OCI-LY3 (cell line): ENCODE measurements at regions not wholly inside any gene's neighbourhood (a gene's known extent, or its start where the extent isn't known, plus 50 kb on each side); places are given as distances from the start of the nearest gene placed in this dataset.
"Not testable (repeated sequence)": the region's sequence is repeated elsewhere in the genome, so short reads cannot be mapped to it uniquely, and the experiment has no call there.

Source experiments
- H2AFZ ChIP-seq: fragments of 200-600, 300-600 bp; shearing (Covaris generic); 2 replicates; pipeline ENCODE4 v1.6.0; 2014; ENCODE audit warnings: antibody characterized with exemption, low read depth, low read length
- H3K27ac ChIP-seq: fragments of 200-600, 300-600 bp; sonication (generic); 2 replicates; pipeline ENCODE4 v1.5.1; 2014; ENCODE audit warnings: mild to moderate bottlenecking, low read length, moderate library complexity, mixed read lengths
- H3K27me3 ChIP-seq: fragments of 200-600, 300-600 bp; sonication (generic); 2 replicates; pipeline ENCODE4 v1.6.1; 2014; ENCODE audit warnings: low read depth, low read length, mixed read lengths
- H3K36me3 ChIP-seq: fragments of 200-600, 300-600 bp; sonication (generic); replicated peaks from 2 replicates; pipeline ENCODE3; 2014; ENCODE audit warnings: low read depth, low read length, mixed read lengths
- H3K4me1 ChIP-seq: fragments of 300-600, 200-600 bp; sonication (generic); 2 replicates; pipeline ENCODE4 v1.6.1; 2014; ENCODE audit warnings: low read length, mixed read lengths
- H3K4me2 ChIP-seq: fragments of 200-600, 300-600 bp; sonication (generic); 2 replicates; pipeline ENCODE4 v1.6.1; 2014; ENCODE audit warnings: low read length, mixed read lengths
- H3K4me3 ChIP-seq: fragments of 300-600, 200-600 bp; sonication (generic); 2 replicates; pipeline ENCODE4 v1.5.1; 2014; ENCODE audit warnings: antibody characterized with exemption, mild to moderate bottlenecking, low read length, moderate library complexity
- H3K79me2 ChIP-seq: fragments of 300-600, 200-600 bp; shearing (Covaris generic); 2 replicates; pipeline ENCODE4 v1.6.1; 2014; ENCODE audit warnings: mild to moderate bottlenecking, low read length, mixed read lengths
- H3K9ac ChIP-seq: fragments of 300-600, 200-600 bp; shearing (Covaris generic); 2 replicates; pipeline ENCODE4 v1.6.0; 2014; ENCODE audit warnings: mild to moderate bottlenecking, low read length, moderate library complexity
- H3K9me3 ChIP-seq: fragments of 200-600, 300-600 bp; shearing (Covaris generic); 2 replicates; pipeline ENCODE4 v1.6.1; 2014; ENCODE audit warnings: low read length, mixed read lengths; ENCODE audit not compliant: insufficient read depth
- H4K20me1 ChIP-seq: fragments of 200-600, 300-600 bp; sonication (generic); 2 replicates; pipeline ENCODE4 v1.6.1; 2016; ENCODE audit warnings: low read length, mixed read lengths; ENCODE audit not compliant: insufficient read depth
- CTCF ChIP-seq: fragments of 200-600, 300-600 bp; sonication (generic); IDR thresholded peaks from 2 replicates; pipeline ENCODE4 v1.5.1; 2014; ENCODE audit warnings: antibody characterized with exemption, low read length, low read depth
- EZH2phosphoT487 ChIP-seq: fragments of 200-600 bp; shearing (Covaris generic); IDR thresholded peaks from 2 replicates; pipeline ENCODE4 v1.6.1; 2018; ENCODE audit warnings: antibody characterized with exemption, mixed run types, low read depth

- no peaks in the 10 kb centered on the region for H3K79me2 ChIP-seq
- H3K4me1 ChIP-seq, result no peaks in the 10 kb centered on the region
- no peak overlapping the region for H3K4me3 ChIP-seq
- H2AFZ ChIP-seq, result no peak overlapping the region
- no peaks in the 10 kb centered on the region for H3K9me3 ChIP-seq
- no peaks in the 10 kb centered on the region for H3K36me3 ChIP-seq
- no peaks in the 10 kb centered on the region for H3K27me3 ChIP-seq
- H3K27ac ChIP-seq, result no peak overlapping the region
- H3K4me2 ChIP-seq, result no peak overlapping the region
- no peaks in the 10 kb centered on the region for H4K20me1 ChIP-seq
- TF ChIP-seq EZH2phosphoT487 (no peak), CTCF (no peak)
- H3K9ac ChIP-seq, result no peak overlapping the region
These were observed 366.2 kb upstream of the GRAMD2B start for GRCh38 chr5:126056851-126057622.

GRCh38 chr5:126058392-126058791, 364.8 kb upstream of the GRAMD2B start:
- not testable (repeated sequence) for H2AFZ ChIP-seq, H3K4me1 ChIP-seq, H3K9ac ChIP-seq, H3K36me3 ChIP-seq, H3K27ac ChIP-seq, H3K79me2 ChIP-seq, H3K4me2 ChIP-seq, H3K9me3 ChIP-seq, H3K27me3 ChIP-seq, H4K20me1 ChIP-seq, H3K4me3 ChIP-seq

GRCh38 chr5:126062398-126063221, 360.6 kb upstream of the GRAMD2B start:
- H3K36me3 ChIP-seq, result no peaks in the 10 kb centered on the region
- H3K27ac ChIP-seq, result no peak overlapping the region
- no peak overlapping the region for H3K4me2 ChIP-seq
- peaks cover 5% of the 10 kb centered on the region; the same call in 1 of the 2 replicates for H3K4me1 ChIP-seq
- H3K79me2 ChIP-seq, result no peaks in the 10 kb centered on the region
- H3K27me3 ChIP-seq, result no peaks in the 10 kb centered on the region
- H3K4me3 ChIP-seq, result no peak overlapping the region
- no peaks in the 10 kb centered on the region for H4K20me1 ChIP-seq
- H2AFZ ChIP-seq, result no peak overlapping the region
- H3K9ac ChIP-seq, result no peak overlapping the region
- no peaks in the 10 kb centered on the region for H3K9me3 ChIP-seq
- no peak for TF ChIP-seq EZH2phosphoT487
- TF ChIP-seq CTCF, result no peak

- no peak for TF ChIP-seq EZH2phosphoT487
- no peak for TF ChIP-seq CTCF
- H3K27me3 ChIP-seq, result no peaks in the 10 kb centered on the region
- no peaks in the 10 kb centered on the region for H4K20me1 ChIP-seq
- no peak overlapping the region for H2AFZ ChIP-seq
- H3K4me2 ChIP-seq, result no peak overlapping the region
- no peaks in the 10 kb centered on the region for H3K9me3 ChIP-seq
- H3K4me1 ChIP-seq, result peaks cover 5% of the 10 kb centered on the region; the same call in 1 of the 2 replicates
- no peak overlapping the region for H3K4me3 ChIP-seq
- no peak overlapping the region for H3K9ac ChIP-seq
- no peaks in the 10 kb centered on the region for H3K36me3 ChIP-seq
- no peak overlapping the region for H3K27ac ChIP-seq
- no peaks in the 10 kb centered on the region for H3K79me2 ChIP-seq
These were observed 358.1 kb upstream of the GRAMD2B start for GRCh38 chr5:126065061-126065460.
